Heart right ventricle (tissue), 16 donors: ENCODE measurements at regions not wholly inside any gene's neighbourhood (a gene's known extent, or its start where the extent isn't known, plus 50 kb on each side); places are given as distances from the start of the nearest gene placed in this dataset.

Source experiments
- ATAC-seq, 8 donors: fragments of 200-7000 bp; cut with Tn5 transposase; one replicate each; pipeline ENCODE4 v1.9.1; 2020; ENCODE audit warnings: mild to moderate bottlenecking in 8 of 8, moderate library complexity in 8 of 8, moderate number of reproducible peaks in 1 of 8
- DNase-seq, 2 donors: peaks; one replicate each; pipeline ENCODE4 v3.0.0-alpha.2; 2020
- H3K27ac ChIP-seq, 10 donors: fragments of 200-600 bp; sonication (generic) in 2 of 10; one replicate each; pipeline versions ENCODE4 v1.5.0 to v1.8.0; 2020 to 2022; ENCODE audit warnings: mild to moderate bottlenecking in 3 of 10
- H3K27me3 ChIP-seq, 7 donors: fragments of 200-600 bp; one replicate each; pipeline ENCODE4 v1.8.0; 2021 to 2022; ENCODE audit warnings: mild to moderate bottlenecking in 2 of 7
- H3K36me3 ChIP-seq, 9 donors: fragments of 200-600 bp; sonication (generic) in 1 of 9; one replicate each; pipeline versions ENCODE4 v1.5.0 to v1.8.0; 2020 to 2022; ENCODE audit warnings: mild to moderate bottlenecking in 2 of 9
- H3K4me1 ChIP-seq, 9 donors: fragments of 200-600 bp; sonication (generic) in 1 of 9; one replicate each; pipeline versions ENCODE4 v1.5.0 to v1.8.0; 2020 to 2022; ENCODE audit warnings: mild to moderate bottlenecking in 4 of 9
- H3K4me3 ChIP-seq, 10 donors: fragments of 200-600 bp; sonication (generic) in 2 of 10; one replicate each; pipeline versions ENCODE4 v1.5.0 to v1.8.0; 2020 to 2022; ENCODE audit warnings: mild to moderate bottlenecking in 7 of 10, moderate library complexity in 2 of 10
- H3K9me3 ChIP-seq, 11 donors: fragments of 200-600 bp in 10 of 11; sonication (generic) in 2 of 11; one replicate each; pipeline versions ENCODE4 v1.5.0 to v1.8.0; 2013 to 2022; ENCODE audit warnings: mild to moderate bottlenecking in 2 of 11, control low read depth in 1 of 11, moderate library complexity in 1 of 11
- CTCF ChIP-seq, 9 donors: fragments of 200-600 bp; sonication (generic) in 2 of 9; IDR thresholded peaks; one replicate each; pipeline versions ENCODE4 v1.5.0 to v1.8.0; 2021 to 2022; ENCODE audit warnings: antibody characterized with exemption in 9 of 9, mild to moderate bottlenecking in 5 of 9, moderate library complexity in 1 of 9
- WGBS, 2 donors: extraction: QIAGEN DNeasy Blood & Tissue Kit; methylation state at CpG; one replicate each; pipeline ENCODE4 v1.1.7; 2013; ENCODE audit warnings: inconsistent platforms in 1 of 2; 5-methylcytosine and 5-hydroxymethylcytosine counted together
- intact Hi-C, 10 donors: fragments of 100-400 bp; cut with DNase I; formaldehyde crosslinking; loops; one replicate each; pipeline versions ENCODE4 v1.11.1 to v1.14.2; 2022
- donor health status: Arrhythmogenic right ventricular cardiomyopathy.
- donor health status: ischemic (EF 13 %, LVEDD 7.1; RV severe dilation, severe dysfunction).
- donor health status: healthy with polysubstance abuse.
- donor health status: DM: no; HTN: yes; CAD: no.
- donor health status: DM: no; HTN: no; CAD: no.
- donor health status: ischemic (EF 25% LVEDD 6.9; RV normal size, moderate dysfunction).
- donor health status: ischemic (EF 25% LVEDD 5.7; RV mildly dilated, moderate dysfunction).
- donor health status: healthy.
- donor health status: DM: yes; HTN: yes; CAD: no.
- donor health status: Ischemic cardiomyopathy.
- donor health status: ischemic (EF 35%, LVEDD 5.7; RV mildly dilated, moderate dysfunction).
- donor health status: nonischemic (EF 11% LVEDD 7.7; RV severe dilation, severe dysfunction).
- donor health status: DM: yes; HTN: yes; CAD: no.
- donor health status: PGD.
- donor health status: ischemic (EF 29% LVEDD 5.4; RV normal size, mild dysfunction).
- donor health status: nonischemic (EF 23%, LVEDD 6.1; RV moderate dilation, normal function).

GRCh38 chr1:194917769-194918168 is 1690.5 kb downstream of the KCNT2 start:
- Histone ChIP-seq H3K4me1 (no peaks in the 10 kb centered on the region), H3K27me3 (no peaks in the 10 kb centered on the region), H3K36me3 (no peaks in the 10 kb centered on the region), H3K27ac (no peak overlapping the region), H3K4me3 (no peak overlapping the region), H3K9me3 (no peaks in the 10 kb centered on the region)
- no peak for TF ChIP-seq CTCF (IDR thresholded peaks at IDR 0.05)
- intact Hi-C loops = no loop called here
- ATAC-seq (no peak), DNase-seq (no peak)
- 65 to 74% methylated on average over 4 of the region's 4 CpGs for WGBS, 2 donors

- intact Hi-C loops = no loop called here
- Histone ChIP-seq H3K4me1 (no peaks in the 10 kb centered on the region), H3K4me3 (no peak overlapping the region), H3K27ac (no peak overlapping the region), H3K27me3 (no peaks in the 10 kb centered on the region), H3K36me3 (no peaks in the 10 kb centered on the region), H3K9me3 (no peaks in the 10 kb centered on the region)
- ATAC-seq = no peak
- TF ChIP-seq CTCF (IDR thresholded peaks at IDR 0.05) = no peak
- WGBS, 2 donors = 57 to 83% methylated on average over 1 of the region's 1 CpG
- DNase-seq = no peak
These were observed 1699.6 kb downstream of the KCNT2 start for GRCh38 chr1:194908643-194909042.

GRCh38 chr1:194903524-194903923 is 1704.7 kb downstream of the KCNT2 start:
- TF ChIP-seq CTCF (IDR thresholded peaks at IDR 0.05) = no peak
- WGBS, 2 donors = 79 to 82% methylated on average over 4 of the region's 4 CpGs
- intact Hi-C loops = no loop called here

GRCh38 chr1:194889310-194889709 is 1702.9 kb upstream of the B3GALT2 start:
- Histone ChIP-seq H3K27me3 (no peaks in the 10 kb centered on the region), H3K4me3 (no peak overlapping the region), H3K36me3 (no peaks in the 10 kb centered on the region), H3K9me3 (peaks cover 0 to 27% (median 2%) of the 10 kb centered on the region in 11 donors), H3K4me1 (no peaks in the 10 kb centered on the region), H3K27ac (no peak overlapping the region)
- no peak for TF ChIP-seq CTCF (IDR thresholded peaks at IDR 0.05)
- ATAC-seq (no peak), DNase-seq (no peak)
- 70 to 81% methylated on average over 3 of the region's 3 CpGs for WGBS, 2 donors
- intact Hi-C loops = no loop called here

More at GRCh38 chr1:194903524-194903923, 1704.7 kb downstream of the KCNT2 start:
- Histone ChIP-seq H3K27me3 (no peaks in the 10 kb centered on the region), H3K9me3 (no peaks in the 10 kb centered on the region), H3K4me1 (no peaks in the 10 kb centered on the region), H3K27ac (no peak overlapping the region), H3K36me3 (no peaks in the 10 kb centered on the region), H3K4me3 (no peak overlapping the region)
- no peak for DNase-seq
- no peak for ATAC-seq

- Histone ChIP-seq H3K27ac (no peak overlapping the region), H3K4me3 (no peak overlapping the region), H3K27me3 (no peaks in the 10 kb centered on the region), H3K4me1 (no peaks in the 10 kb centered on the region), H3K36me3 (no peaks in the 10 kb centered on the region), H3K9me3 (no peaks in the 10 kb centered on the region)
- 65 to 74% methylated on average over 2 of the region's 2 CpGs for WGBS, 2 donors
- intact Hi-C loops = no loop called here
- DNase-seq = no peak
- TF ChIP-seq CTCF (IDR thresholded peaks at IDR 0.05) = no peak
- ATAC-seq = no peak
These were observed 1684.4 kb upstream of the B3GALT2 start for GRCh38 chr1:194870860-194871259.
